ENCODE measurements at regions not wholly inside any gene's neighbourhood (a gene's known extent, or its start where the extent isn't known, plus 50 kb on each side); places are given as distances from the start of the nearest gene placed in this dataset.

DNA sequence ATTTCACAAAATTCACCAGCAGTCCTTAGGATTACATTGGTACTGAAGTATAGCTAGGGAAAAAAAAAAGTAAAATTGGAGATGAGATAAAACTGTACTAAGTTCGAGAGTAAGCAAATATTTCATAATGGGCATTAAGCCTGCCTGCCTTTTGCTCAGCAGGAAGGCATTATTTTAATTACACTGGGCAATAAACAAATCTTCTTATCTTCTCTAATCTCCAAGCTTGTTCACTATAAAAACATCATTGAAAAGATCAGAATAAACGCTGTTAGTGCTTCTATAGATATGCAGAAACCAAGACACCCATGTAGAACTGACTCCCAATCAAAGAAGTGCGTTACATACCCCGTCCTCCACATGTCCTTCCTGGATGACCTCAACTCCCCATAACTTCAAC, 174.2 kb upstream of the CHODL start:
- TF ChIP-seq CTCF (conservative IDR thresholded peaks at IDR 0.05; ENCODE audit: low read length): no peak
- TF ChIP-seq EZH2phosphoT487 (IDR thresholded peaks at IDR 0.05; ENCODE audit: borderline replicate concordance): no peak

Data from Loucy (cell line).